Pulmonary artery endothelial cell (primary cell): ENCODE measurements at regions not wholly inside any gene's neighbourhood (a gene's known extent, or its start where the extent isn't known, plus 50 kb on each side); places are given as distances from the start of the nearest gene placed in this dataset.
"Not testable (repeated sequence)": the region's sequence is repeated elsewhere in the genome, so short reads cannot be mapped to it uniquely, and the experiment has no call there.

Experiments used
- DNase-seq: peaks from one replicate; pipeline ENCODE4 v3.0.0-alpha.2; 2011; ENCODE audit warnings: low read depth, low spot score

GRCh38 chr13:111492958-111493357, 172.5 kb downstream of the TEX29 start:
- DNase-seq = no peak

GRCh38 chr13:111493468-111493867, 173.0 kb downstream of the TEX29 start:
- no peak for DNase-seq

- DNase-seq = no peak
Observed at GRCh38 chr13:111494641-111495040, 174.2 kb downstream of the TEX29 start.

GRCh38 chr13:111501596-111502535, 181.4 kb downstream of the TEX29 start:
- DNase-seq = not testable (repeated sequence)

- DNase-seq = no peak
Observed at GRCh38 chr13:111502957-111503356, 182.5 kb downstream of the TEX29 start.

GRCh38 chr13:111503376-111503775, 182.9 kb downstream of the TEX29 start:
- DNase-seq = no peak

GRCh38 chr13:111503905-111504695, 183.7 kb downstream of the TEX29 start:
- no peak for DNase-seq

- no peak for DNase-seq
Observed at GRCh38 chr13:111505175-111505777, 184.8 kb downstream of the TEX29 start.

- DNase-seq = no peak
Observed at GRCh38 chr13:111506125-111506524, 185.7 kb downstream of the TEX29 start.

- DNase-seq = no peak
Observed at GRCh38 chr13:111506621-111507020, 186.2 kb downstream of the TEX29 start.

GRCh38 chr13:111508164-111508870, 187.9 kb downstream of the TEX29 start:
- no peak for DNase-seq

- no peak for DNase-seq
Observed at GRCh38 chr13:111508902-111509509, 188.6 kb downstream of the TEX29 start.

GRCh38 chr13:111510502-111511218, 190.2 kb downstream of the TEX29 start:
- no peak for DNase-seq

- no peak for DNase-seq
Observed at GRCh38 chr13:111511219-111511732, 190.8 kb downstream of the TEX29 start.

GRCh38 chr13:111511805-111512504, 191.5 kb downstream of the TEX29 start:
- DNase-seq = no peak

GRCh38 chr13:111512707-111513106, 192.3 kb downstream of the TEX29 start:
- DNase-seq = no peak

- no peak for DNase-seq
Observed at GRCh38 chr13:111513766-111514609, 193.5 kb downstream of the TEX29 start.

GRCh38 chr13:111514610-111515306, 194.3 kb downstream of the TEX29 start:
- no peak for DNase-seq
